ENCODE measurements at regions not wholly inside any gene's neighbourhood (a gene's known extent, or its start where the extent isn't known, plus 50 kb on each side); places are given as distances from the start of the nearest gene placed in this dataset.

- DNase-seq (no peak), ATAC-seq (no peak)
- Mint-ChIP-seq H3K36me3 (no peaks in the 10 kb centered on the region), H3K4me3 (no peak overlapping the region), H3K4me1 (no peaks in the 10 kb centered on the region), H3K27me3 (peaks cover 2 to 9% (median 3%) of the 10 kb centered on the region in 5 donors), H3K27ac (no peak overlapping the region), H3K9me3 (no peaks in the 10 kb centered on the region)
- POLR2A ChIA-PET = no interaction called here
These were observed 52.1 kb upstream of the KCNE2 start for GRCh38 chr21:34311561-34312330.

DNA sequence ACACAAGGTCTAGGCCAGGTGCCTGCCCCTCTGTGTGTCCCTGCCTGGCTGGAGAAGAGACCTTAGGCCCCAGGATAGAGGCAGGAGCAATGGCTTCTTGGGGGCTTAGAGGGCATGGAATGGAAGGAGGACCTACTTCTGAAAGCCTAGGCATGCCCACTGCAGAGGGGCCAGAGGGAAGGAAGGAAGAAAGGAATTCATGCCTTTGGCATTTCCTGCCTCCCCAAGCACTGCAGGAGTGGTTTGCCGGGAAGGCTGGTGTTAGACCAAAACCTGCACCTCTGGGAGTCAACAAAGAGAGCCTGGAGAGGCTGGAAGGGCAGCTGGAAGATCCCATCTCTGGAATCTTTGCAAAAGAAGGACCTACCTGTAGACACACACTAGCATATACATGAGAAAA lies 50.7 kb upstream of the KCNE2 start:
- DNase-seq (no peak), ATAC-seq (no peak)
- Mint-ChIP-seq H3K27me3 (peaks cover 0 to 9% (median 3%) of the 10 kb centered on the region in 5 donors), H3K36me3 (no peaks in the 10 kb centered on the region), H3K4me1 (no peaks in the 10 kb centered on the region), H3K4me3 (no peak overlapping the region), H3K27ac (no peak overlapping the region), H3K9me3 (no peaks in the 10 kb centered on the region)
- POLR2A ChIA-PET = no interaction called here

Measured in naive thymus-derived CD8-positive, alpha-beta T cell (primary cell).